GM20431 (cell line): ENCODE measurements at regions not wholly inside any gene's neighbourhood (a gene's known extent, or its start where the extent isn't known, plus 50 kb on each side); places are given as distances from the start of the nearest gene placed in this dataset.

Experiments used
- in situ Hi-C: fragments of 300-500 bp; cut with MseI, MboI; formaldehyde crosslinking; loops from one replicate; pipeline ENCODE4 v1.15.0; 2020; ENCODE audit warnings: low sequenced_read_pairs; ENCODE audit not compliant: unreplicated experiment

- in situ Hi-C loops: no loop called here
Measured at GRCh38 chr11:116603728-116604323, 169.0 kb downstream of the BUD13 start.

GRCh38 chr11:116602637-116602942 lies 170.2 kb downstream of the BUD13 start:
- in situ Hi-C loops: no loop called here

GRCh38 chr11:116601814-116602636 lies 170.8 kb downstream of the BUD13 start:
- in situ Hi-C loops: no loop called here

GRCh38 chr11:116600930-116601329 lies 171.9 kb downstream of the BUD13 start:
- in situ Hi-C loops: no loop called here

GRCh38 chr11:116598556-116598955 lies 174.2 kb downstream of the BUD13 start:
- in situ Hi-C loops: no loop called here

GRCh38 chr11:116598036-116598435 lies 174.8 kb downstream of the BUD13 start:
- in situ Hi-C loops: no loop called here

- in situ Hi-C loops: no loop called here
Measured at GRCh38 chr11:116596346-116597260, 176.2 kb downstream of the BUD13 start.

- in situ Hi-C loops: no loop called here
Measured at GRCh38 chr11:116595305-116595880, 177.4 kb downstream of the BUD13 start.

GRCh38 chr11:116590844-116591570 lies 181.8 kb downstream of the BUD13 start:
- in situ Hi-C loops: no loop called here

GRCh38 chr11:116589402-116589801 lies 183.4 kb downstream of the BUD13 start:
- in situ Hi-C loops: no loop called here

GRCh38 chr11:116586392-116586791 lies 186.4 kb downstream of the BUD13 start:
- in situ Hi-C loops: no loop called here

GRCh38 chr11:116582571-116582970 lies 190.2 kb downstream of the BUD13 start:
- in situ Hi-C loops: no loop called here

- in situ Hi-C loops: no loop called here
Measured at GRCh38 chr11:116581349-116581748, 191.4 kb downstream of the BUD13 start.

- in situ Hi-C loops: no loop called here
Measured at GRCh38 chr11:116580799-116581198, 192.0 kb downstream of the BUD13 start.

- in situ Hi-C loops: no loop called here
Measured at GRCh38 chr11:116579857-116580727, 192.7 kb downstream of the BUD13 start.

GRCh38 chr11:116579031-116579653 lies 193.6 kb downstream of the BUD13 start:
- in situ Hi-C loops: no loop called here

GRCh38 chr11:116577956-116578355 lies 194.8 kb downstream of the BUD13 start:
- in situ Hi-C loops: no loop called here

GRCh38 chr11:116577273-116577672 lies 195.5 kb downstream of the BUD13 start:
- in situ Hi-C loops: no loop called here
